Breast epithelium (tissue), 3 donors: ENCODE measurements at regions not wholly inside any gene's neighbourhood (a gene's known extent, or its start where the extent isn't known, plus 50 kb on each side); places are given as distances from the start of the nearest gene placed in this dataset.

Experiments used
- CTCF ChIP-seq, 3 donors: fragments of 450-650 bp; IDR thresholded peaks; one replicate each; pipeline ENCODE4 v1.5.1; 2016 to 2017; ENCODE audit warnings: antibody characterized with exemption in 3 of 3, mild to moderate bottlenecking in 3 of 3, moderate library complexity in 3 of 3
- POLR2AphosphoS5 ChIP-seq, 3 donors: sonication (generic); formaldehyde crosslinking; IDR thresholded peaks; one replicate each; pipeline ENCODE4 v1.6.1; 2017; ENCODE audit warnings: antibody characterized with exemption in 3 of 3

GRCh38 chr6:166040292-166040691, 127.4 kb downstream of the TBXT start:
- TF ChIP-seq CTCF (IDR thresholded peaks at IDR 0.05) (no peak), POLR2AphosphoS5 (IDR thresholded peaks at IDR 0.05) (no peak)
